ENCODE measurements at regions not wholly inside any gene's neighbourhood (a gene's known extent, or its start where the extent isn't known, plus 50 kb on each side); places are given as distances from the start of the nearest gene placed in this dataset.
"Not testable (repeated sequence)": the region's sequence is repeated elsewhere in the genome, so short reads cannot be mapped to it uniquely, and the experiment has no call there.

GRCh38 chr10:65149878-65150277 lies 1628.7 kb downstream of the REEP3 start:
- H3K9me3 Mint-ChIP-seq: no peaks in the 10 kb centered on the region
- peaks cover 4% of the 10 kb centered on the region for H3K27me3 Mint-ChIP-seq (ENCODE audit: low read depth, poor library complexity)
- no peaks in the 10 kb centered on the region for H3K4me1 Mint-ChIP-seq
- H3K4me3 Mint-ChIP-seq: no peak overlapping the region
- no peaks in the 10 kb centered on the region for H3K36me3 Mint-ChIP-seq (ENCODE audit: low read depth)
- no peak for TF ChIP-seq CTCF (IDR thresholded peaks at IDR 0.05)
- H3K27ac Mint-ChIP-seq: no peak overlapping the region
- no peak for DNase-seq

- no peak for TF ChIP-seq CTCF (IDR thresholded peaks at IDR 0.05)
- Mint-ChIP-seq H3K9me3 (no peaks in the 10 kb centered on the region), H3K4me1 (no peaks in the 10 kb centered on the region), H3K36me3 (ENCODE audit: low read depth) (no peaks in the 10 kb centered on the region), H3K4me3 (no peak overlapping the region), H3K27me3 (ENCODE audit: low read depth, poor library complexity) (no peaks in the 10 kb centered on the region), H3K27ac (no peak overlapping the region)
- DNase-seq: no peak
Measured at GRCh38 chr10:65166272-65166671, 1645.1 kb downstream of the REEP3 start.

GRCh38 chr10:65172249-65172648 lies 1651.0 kb downstream of the REEP3 start:
- no peak for TF ChIP-seq CTCF (IDR thresholded peaks at IDR 0.05)

GRCh38 chr10:65176994-65177393 lies 1655.8 kb downstream of the REEP3 start:
- Mint-ChIP-seq H3K4me3 (no peak overlapping the region), H3K4me1 (no peaks in the 10 kb centered on the region), H3K27me3 (ENCODE audit: low read depth, poor library complexity) (no peaks in the 10 kb centered on the region), H3K36me3 (ENCODE audit: low read depth) (no peaks in the 10 kb centered on the region), H3K9me3 (peaks cover 21% of the 10 kb centered on the region), H3K27ac (no peak overlapping the region)
- TF ChIP-seq CTCF (IDR thresholded peaks at IDR 0.05): no peak
- no peak for DNase-seq

More at GRCh38 chr10:65172249-65172648, 1651.0 kb downstream of the REEP3 start:
- Mint-ChIP-seq H3K27ac (no peak overlapping the region), H3K27me3 (ENCODE audit: low read depth, poor library complexity) (no peaks in the 10 kb centered on the region), H3K4me1 (no peaks in the 10 kb centered on the region), H3K36me3 (ENCODE audit: low read depth) (no peaks in the 10 kb centered on the region), H3K9me3 (no peaks in the 10 kb centered on the region), H3K4me3 (no peak overlapping the region)
- DNase-seq: no peak

GRCh38 chr10:65183236-65183635 lies 1662.0 kb downstream of the REEP3 start:
- peaks cover 19% of the 10 kb centered on the region for H3K9me3 Mint-ChIP-seq
- H3K27me3 Mint-ChIP-seq (ENCODE audit: low read depth, poor library complexity): no peaks in the 10 kb centered on the region
- no peaks in the 10 kb centered on the region for H3K4me1 Mint-ChIP-seq
- no peak for DNase-seq
- H3K4me3 Mint-ChIP-seq: no peak overlapping the region
- TF ChIP-seq CTCF (IDR thresholded peaks at IDR 0.05): no peak
- no peaks in the 10 kb centered on the region for H3K36me3 Mint-ChIP-seq (ENCODE audit: low read depth)
- H3K27ac Mint-ChIP-seq: no peak overlapping the region

GRCh38 chr10:65186668-65187067 lies 1665.5 kb downstream of the REEP3 start:
- not testable (repeated sequence) for DNase-seq; H3K4me3 Mint-ChIP-seq; H3K27ac Mint-ChIP-seq; H3K9me3 Mint-ChIP-seq; H3K4me1 Mint-ChIP-seq; H3K27me3 Mint-ChIP-seq (ENCODE audit: low read depth, poor library complexity); H3K36me3 Mint-ChIP-seq (ENCODE audit: low read depth)
